Coronary artery (tissue), 2 donors: ENCODE measurements at regions not wholly inside any gene's neighbourhood (a gene's known extent, or its start where the extent isn't known, plus 50 kb on each side); places are given as distances from the start of the nearest gene placed in this dataset.

Source experiments
- DNase-seq: peaks from one replicate; pipeline ENCODE4 v3.0.0-alpha.2; 2017; ENCODE audit warnings: low spot score
- H3K27ac ChIP-seq, 2 donors: fragments of 200-600 bp; sonication (generic); one replicate each; pipeline ENCODE4 v1.5.1; 2016 to 2019
- H3K4me3 ChIP-seq: fragments of 200-600 bp; sonication (generic); 2 replicates; pipeline ENCODE4 v1.5.1; 2016; ENCODE audit warnings: mild to moderate bottlenecking, moderate library complexity
- CTCF ChIP-seq: fragments of 200-600 bp; sonication (generic); IDR thresholded peaks from one replicate; pipeline ENCODE4 v1.5.1; 2019; ENCODE audit warnings: antibody characterized with exemption

DNA sequence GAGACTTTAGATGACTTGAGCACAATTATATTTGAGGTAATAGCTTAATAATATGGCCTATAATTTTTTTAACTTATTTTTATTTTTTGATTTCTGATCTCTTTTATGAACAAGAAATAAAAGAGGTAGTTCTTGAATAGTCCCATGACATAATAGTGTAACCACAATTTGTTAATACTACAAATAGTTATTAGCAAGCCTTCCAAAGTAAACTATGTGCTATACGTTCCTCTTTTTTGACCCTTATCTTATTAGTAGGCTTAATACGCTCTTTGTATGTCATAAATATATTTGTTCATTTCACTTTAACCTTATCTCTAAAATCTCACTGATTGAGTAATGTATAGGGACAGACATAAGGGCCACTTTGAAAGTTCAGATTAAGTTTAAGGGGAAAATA lies 78.7 kb upstream of the NR4A3 start:
- Histone ChIP-seq H3K27ac (no peak overlapping the region), H3K4me3 (no peak overlapping the region)
- TF ChIP-seq CTCF: no peak
- no peak for DNase-seq

- no peak overlapping the region for H3K27ac ChIP-seq
- no peak for TF ChIP-seq CTCF
- DNase-seq: no peak
- H3K4me3 ChIP-seq: no peak overlapping the region
These were observed 78.2 kb upstream of the NR4A3 start for GRCh38 chr9:99743455-99743854.

- no peak for TF ChIP-seq CTCF
- no peak for DNase-seq
- no peak overlapping the region for H3K27ac ChIP-seq
- no peak overlapping the region for H3K4me3 ChIP-seq
These were observed 77.6 kb upstream of the NR4A3 start for GRCh38 chr9:99744132-99744531.

DNA sequence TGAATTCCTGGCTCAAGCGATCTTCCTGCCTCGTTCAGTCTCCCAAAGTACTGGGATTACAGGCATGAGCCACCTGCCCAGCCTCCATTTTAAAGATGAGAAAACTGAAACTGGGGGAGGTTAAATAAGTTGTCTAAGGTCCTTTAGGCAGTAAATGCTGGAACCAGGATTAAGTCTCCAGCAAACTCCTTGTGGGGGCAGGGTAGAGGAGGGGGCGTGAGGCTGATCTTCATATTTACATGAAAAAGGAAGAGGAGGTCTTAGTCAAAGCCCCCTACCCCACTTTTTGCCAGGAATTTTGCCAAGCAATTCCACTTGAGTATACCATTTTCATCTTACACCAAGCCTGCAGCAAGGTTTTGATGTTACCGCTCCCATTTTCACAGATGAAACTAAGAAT lies 76.6 kb upstream of the NR4A3 start:
- no peak for DNase-seq
- Histone ChIP-seq H3K4me3 (no peak overlapping the region), H3K27ac (no peak overlapping the region)
- TF ChIP-seq CTCF: no peak

GRCh38 chr9:99746406-99746805 lies 75.3 kb upstream of the NR4A3 start:
- H3K27ac ChIP-seq: no peak overlapping the region
- no peak for TF ChIP-seq CTCF
- DNase-seq: no peak
- H3K4me3 ChIP-seq: no peak overlapping the region

GRCh38 chr9:99748266-99748665 lies 73.4 kb upstream of the NR4A3 start:
- TF ChIP-seq CTCF: no peak

GRCh38 chr9:99748676-99749075 lies 73.0 kb upstream of the NR4A3 start:
- no peak overlapping the region for H3K27ac ChIP-seq
- DNase-seq: no peak
- TF ChIP-seq CTCF: no peak
- no peak overlapping the region for H3K4me3 ChIP-seq

More at GRCh38 chr9:99748266-99748665, 73.4 kb upstream of the NR4A3 start:
- no peak overlapping the region for H3K4me3 ChIP-seq
- DNase-seq: no peak
- no peak overlapping the region for H3K27ac ChIP-seq
